PC-9 (cell line): ENCODE measurements at regions not wholly inside any gene's neighbourhood (a gene's known extent, or its start where the extent isn't known, plus 50 kb on each side); places are given as distances from the start of the nearest gene placed in this dataset.
"Not testable (repeated sequence)": the region's sequence is repeated elsewhere in the genome, so short reads cannot be mapped to it uniquely, and the experiment has no call there.

Source experiments
- BruUV-seq: library from RNA; stranded (reverse); fragments of 400-500 nt; replicated peaks from 2 replicates; lab custom pipeline; 2021; lab: Mats Ljungman, UMichigan
- CTCF ChIA-PET: fragments of 300-600 bp; sonication (Branson Sonifier 250); formaldehyde crosslinking; loops from one replicate; lab custom pipeline; 2022; ENCODE audit warnings: antibody characterized with exemption; lab: Charles Lee
- POLR2A ChIA-PET: fragments of 300-600 bp; sonication (Branson Sonifier 250); formaldehyde crosslinking; loops from one replicate; lab custom pipeline; 2022; ENCODE audit warnings: antibody characterized with exemption; ENCODE audit not compliant: unreplicated experiment; lab: Charles Lee
- DNase-seq, 2 experiments: peaks; one replicate each; pipeline versions ENCODE4 v3.0.0 to v3.0.0-alpha.2; 2015 to 2022; ENCODE audit warnings: mixed read lengths in 1 of 2
- H2AFZ ChIP-seq: fragments of 200-600 bp; sonication (generic); 2 replicates; pipeline ENCODE4 v1.8.1; 2017; ENCODE audit warnings: antibody characterized with exemption
- H3F3A ChIP-seq: fragments of 200-600 bp; sonication (generic); 2 replicates; pipeline ENCODE4 v1.8.1; 2017; ENCODE audit warnings: antibody characterized with exemption, mild to moderate bottlenecking, low read depth; ENCODE audit not compliant: insufficient read depth
- H3K27ac ChIP-seq: fragments of 200-600 bp; sonication (generic); 2 replicates; pipeline ENCODE4 v1.6.1; 2016; ENCODE audit warnings: mixed run types
- H3K27me3 ChIP-seq: fragments of 200-600 bp; sonication (generic); 2 replicates; pipeline ENCODE4 v1.6.1; 2016; ENCODE audit warnings: low read depth, mixed run types; ENCODE audit not compliant: insufficient read depth
- H3K36me3 ChIP-seq: fragments of 200-600 bp; sonication (generic); 2 replicates; pipeline ENCODE4 v1.6.1; 2016; ENCODE audit warnings: low read depth, mixed run types
- H3K4me1 ChIP-seq: fragments of 200-600 bp; sonication (generic); replicated peaks from 2 replicates; pipeline ENCODE4 v1.6.1; 2016; ENCODE audit warnings: mixed run types; ENCODE audit not compliant: insufficient read depth
- H3K4me2 ChIP-seq: fragments of 200-600 bp; sonication (generic); 2 replicates; pipeline ENCODE4 v1.6.1; 2017; ENCODE audit warnings: mixed run types
- H3K4me3 ChIP-seq: fragments of 200-600 bp; sonication (generic); 2 replicates; pipeline ENCODE4 v1.6.1; 2016; ENCODE audit warnings: mixed run types
- H3K79me2 ChIP-seq: fragments of 200-600 bp; sonication (generic); 2 replicates; pipeline ENCODE4 v1.6.1; 2017; ENCODE audit warnings: low read depth, mixed run types
- H3K9me2 ChIP-seq: fragments of 200-600 bp; sonication (generic); 2 replicates; pipeline ENCODE4 v1.8.1; 2017; ENCODE audit warnings: mild to moderate bottlenecking; ENCODE audit not compliant: insufficient read depth
- H3K9me3 ChIP-seq: fragments of 200-600 bp; sonication (generic); 2 replicates; pipeline ENCODE4 v1.8.1; 2016; ENCODE audit warnings: low read depth; ENCODE audit not compliant: insufficient read depth
- H4K20me1 ChIP-seq: fragments of 200-600 bp; sonication (generic); 2 replicates; pipeline ENCODE4 v1.8.1; 2017; ENCODE audit not compliant: insufficient read depth
- CTCF ChIP-seq: fragments of 200-600 bp; sonication (generic); conservative IDR thresholded peaks from 2 replicates; pipeline ENCODE4 v1.6.1; 2017; ENCODE audit warnings: mixed run types, antibody characterized with exemption, mild to moderate bottlenecking, moderate library complexity
- EZH2 ChIP-seq: fragments of 200-600 bp; sonication (generic); IDR thresholded peaks from 2 replicates; pipeline ENCODE4 v1.8.0; 2017; ENCODE audit warnings: antibody characterized with exemption, low read depth
- intact Hi-C: fragments of 100-400 bp; cut with micrococcal nuclease; formaldehyde crosslinking; loops from one replicate; pipeline ENCODE4 v1.10.0; 2022; ENCODE audit not compliant: unreplicated experiment

DNA sequence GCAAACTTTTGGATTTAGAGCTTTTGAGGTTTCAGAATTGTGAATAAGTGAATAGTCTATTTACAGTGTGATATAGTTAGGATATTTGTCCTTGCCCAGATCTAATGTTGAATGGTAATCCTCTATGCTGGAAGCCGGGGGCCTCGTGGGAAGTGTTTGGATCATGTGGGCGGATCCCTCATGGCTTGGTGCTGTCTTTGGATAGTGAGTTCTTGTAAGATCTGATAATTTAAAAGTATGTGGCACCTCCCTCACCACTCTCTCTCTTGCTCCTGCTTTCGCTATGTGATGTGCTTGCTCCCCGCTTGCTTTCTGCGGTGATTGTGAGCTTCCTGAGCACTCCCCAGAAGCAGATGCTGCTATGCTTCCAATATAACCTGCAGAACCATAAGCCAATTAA is 128.0 kb upstream of the KCNJ3 start:
- TF ChIP-seq EZH2, result no peak
- no peak for TF ChIP-seq CTCF
- Histone ChIP-seq H3K27ac (no peak overlapping the region), H2AFZ (no peak overlapping the region), H3K36me3 (no peaks in the 10 kb centered on the region), H3K4me1 (no peaks in the 10 kb centered on the region), H3K9me2 (no peaks in the 10 kb centered on the region), H3K4me3 (no peak overlapping the region), H3K27me3 (no peaks in the 10 kb centered on the region), H3K9me3 (no peaks in the 10 kb centered on the region), H4K20me1 (no peaks in the 10 kb centered on the region), H3F3A (no peaks in the 10 kb centered on the region), H3K79me2 (no peaks in the 10 kb centered on the region), H3K4me2 (no peak overlapping the region)
- BruUV-seq, result no TSS peak
- intact Hi-C loops, result no loop called here
- DNase-seq, result no peak
- POLR2A ChIA-PET, result no interaction called here
- CTCF ChIA-PET, result no interaction called here

DNA sequence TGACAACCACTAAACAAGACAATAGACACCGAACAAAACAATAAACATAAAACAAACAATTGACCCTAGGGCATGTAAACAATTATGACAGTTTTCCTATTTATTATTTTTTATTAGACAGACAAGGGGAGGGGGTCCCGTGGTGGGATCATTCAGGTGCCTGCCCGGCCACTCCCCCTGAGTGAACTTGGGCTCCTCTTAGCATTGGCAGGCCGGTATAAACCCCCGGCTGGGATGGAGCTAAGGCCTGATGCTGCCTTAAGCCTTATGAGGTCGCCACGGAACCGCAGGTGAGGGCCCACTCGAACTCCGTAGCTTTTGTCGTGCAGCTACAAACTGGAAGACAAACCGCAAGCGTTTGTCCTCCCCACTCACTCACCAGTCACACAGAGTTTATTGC is 121.8 kb upstream of the KCNJ3 start:
- intact Hi-C loops, DNase-seq, H4K20me1 ChIP-seq, H3K4me2 ChIP-seq, H3K9me2 ChIP-seq, H3K27ac ChIP-seq, H2AFZ ChIP-seq, BruUV-seq, H3K36me3 ChIP-seq, H3K4me1 ChIP-seq, H3K9me3 ChIP-seq, CTCF ChIA-PET, POLR2A ChIA-PET, H3F3A ChIP-seq, H3K27me3 ChIP-seq, H3K4me3 ChIP-seq, H3K79me2 ChIP-seq: not testable (repeated sequence)

- Histone ChIP-seq H3K4me2 (no peak overlapping the region), H3K4me3 (no peak overlapping the region), H3K4me1 (no peaks in the 10 kb centered on the region), H3K27me3 (no peaks in the 10 kb centered on the region), H3K9me2 (no peaks in the 10 kb centered on the region), H3K27ac (no peak overlapping the region), H4K20me1 (no peaks in the 10 kb centered on the region), H3K9me3 (no peaks in the 10 kb centered on the region), H3F3A (no peaks in the 10 kb centered on the region), H2AFZ (no peak overlapping the region), H3K36me3 (no peaks in the 10 kb centered on the region), H3K79me2 (no peaks in the 10 kb centered on the region)
- ChIA-PET POLR2A (no interaction called here), CTCF (no interaction called here)
- BruUV-seq, result no TSS peak
- no peak for TF ChIP-seq CTCF
- TF ChIP-seq EZH2, result no peak
- DNase-seq, result no peak
- intact Hi-C loops, result no loop called here
Measured at GRCh38 chr2:154577390-154577789, 121.1 kb upstream of the KCNJ3 start.

- no peaks in the 10 kb centered on the region for H3K79me2 ChIP-seq
- intact Hi-C loops, result no loop called here
- no peak for TF ChIP-seq EZH2
- TF ChIP-seq CTCF, result no peak
- H2AFZ ChIP-seq, result no peak overlapping the region
- no peak overlapping the region for H3K27ac ChIP-seq
- no peaks in the 10 kb centered on the region for H3K9me3 ChIP-seq
- no peaks in the 10 kb centered on the region for H3K4me1 ChIP-seq
- H3K4me3 ChIP-seq, result no peak overlapping the region
- no TSS peak for BruUV-seq
- H3K27me3 ChIP-seq, result no peaks in the 10 kb centered on the region
- H4K20me1 ChIP-seq, result no peaks in the 10 kb centered on the region
- no peak overlapping the region for H3K4me2 ChIP-seq
- ChIA-PET CTCF (no interaction called here), POLR2A (no interaction called here)
- DNase-seq, result no peak
- no peaks in the 10 kb centered on the region for H3F3A ChIP-seq
- no peaks in the 10 kb centered on the region for H3K9me2 ChIP-seq
- no peaks in the 10 kb centered on the region for H3K36me3 ChIP-seq
Measured at GRCh38 chr2:154580767-154581166, 117.7 kb upstream of the KCNJ3 start.

DNA sequence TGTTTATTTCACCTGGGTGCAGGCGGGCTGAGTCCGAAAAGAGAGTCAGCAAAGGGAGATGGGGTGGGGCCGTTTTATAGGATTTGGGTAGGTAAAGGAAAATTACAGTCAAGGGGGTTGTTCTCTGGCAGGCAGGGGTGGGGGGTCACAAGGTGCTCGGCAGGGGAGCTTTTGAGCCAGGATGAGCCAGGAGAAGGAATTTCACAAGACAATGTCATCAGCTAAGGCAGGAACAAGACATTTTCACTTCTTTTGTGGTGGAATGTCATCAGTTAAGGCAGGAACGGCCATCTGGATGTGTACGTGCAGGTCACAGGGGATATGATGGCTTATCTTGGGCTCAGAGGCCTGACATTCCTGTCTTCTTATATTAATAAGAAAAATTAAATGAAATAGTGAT is 115.8 kb upstream of the KCNJ3 start:
- H3F3A ChIP-seq, H3K79me2 ChIP-seq, H3K27ac ChIP-seq, H4K20me1 ChIP-seq, H3K9me2 ChIP-seq, H3K4me2 ChIP-seq, H3K36me3 ChIP-seq, CTCF ChIA-PET, H3K27me3 ChIP-seq, H3K4me3 ChIP-seq, DNase-seq, POLR2A ChIA-PET, H3K4me1 ChIP-seq, H3K9me3 ChIP-seq, H2AFZ ChIP-seq, BruUV-seq, intact Hi-C loops: not testable (repeated sequence)
